ENCODE measurements at regions not wholly inside any gene's neighbourhood (a gene's known extent, or its start where the extent isn't known, plus 50 kb on each side); places are given as distances from the start of the nearest gene placed in this dataset.

- TF ChIP-seq CTCF (IDR thresholded peaks at IDR 0.05; ENCODE audit: insufficient read depth, low read length) (no peak), GABPA (IDR thresholded peaks at IDR 0.05; ENCODE audit: low read depth) (no peak), POLR2AphosphoS5 (IDR thresholded peaks at IDR 0.05; ENCODE audit: low read depth) (no peak), REST (IDR thresholded peaks at IDR 0.05; ENCODE audit: insufficient replicate concordance, low read depth) (no peak)
Observed at GRCh38 chrX:155715141-155715540, 102.4 kb upstream of the TMLHE start.
